ENCODE measurements at regions not wholly inside any gene's neighbourhood (a gene's known extent, or its start where the extent isn't known, plus 50 kb on each side); places are given as distances from the start of the nearest gene placed in this dataset.

DNA sequence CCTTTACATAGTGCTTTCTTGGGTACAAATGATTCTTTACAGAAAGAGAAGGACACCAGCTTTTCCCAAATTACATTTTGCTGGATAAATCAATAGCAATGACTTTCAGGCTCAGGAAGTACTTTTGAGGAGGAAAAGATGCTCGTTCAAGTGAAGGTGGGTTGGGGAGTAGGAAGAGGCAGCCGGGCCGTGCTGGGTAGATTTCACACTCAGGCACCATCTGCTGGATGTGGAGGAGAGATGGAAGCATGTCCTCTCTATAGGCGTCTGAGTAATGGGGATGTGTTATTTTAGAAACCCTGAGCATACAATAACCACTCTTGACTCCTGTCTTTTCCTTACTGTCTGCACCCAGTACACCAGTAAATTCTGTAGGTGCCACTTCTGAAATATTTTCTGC lies 152.3 kb upstream of the LARGE1 start:
- Histone ChIP-seq H3K4me2 (no peak overlapping the region), H3K27me3 (ENCODE audit: insufficient read depth, low read depth) (no peaks in the 10 kb centered on the region), H2AFZ (ENCODE audit: low read depth) (no peak overlapping the region), H3K9ac (no peak overlapping the region), H4K20me1 (ENCODE audit: insufficient read depth) (no peaks in the 10 kb centered on the region), H3K27ac (no peak overlapping the region), H3K79me2 (ENCODE audit: insufficient read depth, low read depth) (no peaks in the 10 kb centered on the region), H3K36me3 (ENCODE audit: insufficient read depth) (no peaks in the 10 kb centered on the region), H3K4me1 (ENCODE audit: low read depth, poor library complexity, severe bottlenecking) (no peaks in the 10 kb centered on the region), H3K4me3 (IDR thresholded peaks at IDR 0.05; ENCODE audit: insufficient read depth, low read depth, low read length) (no peak overlapping the region)
- TF ChIP-seq, protein P1, sequence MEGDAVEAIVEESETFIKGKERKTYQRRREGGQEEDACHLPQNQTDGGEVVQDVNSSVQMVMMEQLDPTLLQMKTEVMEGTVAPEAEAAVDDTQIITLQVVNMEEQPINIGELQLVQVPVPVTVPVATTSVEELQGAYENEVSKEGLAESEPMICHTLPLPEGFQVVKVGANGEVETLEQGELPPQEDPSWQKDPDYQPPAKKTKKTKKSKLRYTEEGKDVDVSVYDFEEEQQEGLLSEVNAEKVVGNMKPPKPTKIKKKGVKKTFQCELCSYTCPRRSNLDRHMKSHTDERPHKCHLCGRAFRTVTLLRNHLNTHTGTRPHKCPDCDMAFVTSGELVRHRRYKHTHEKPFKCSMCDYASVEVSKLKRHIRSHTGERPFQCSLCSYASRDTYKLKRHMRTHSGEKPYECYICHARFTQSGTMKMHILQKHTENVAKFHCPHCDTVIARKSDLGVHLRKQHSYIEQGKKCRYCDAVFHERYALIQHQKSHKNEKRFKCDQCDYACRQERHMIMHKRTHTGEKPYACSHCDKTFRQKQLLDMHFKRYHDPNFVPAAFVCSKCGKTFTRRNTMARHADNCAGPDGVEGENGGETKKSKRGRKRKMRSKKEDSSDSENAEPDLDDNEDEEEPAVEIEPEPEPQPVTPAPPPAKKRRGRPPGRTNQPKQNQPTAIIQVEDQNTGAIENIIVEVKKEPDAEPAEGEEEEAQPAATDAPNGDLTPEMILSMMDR (conservative IDR thresholded peaks at IDR 0.05; ENCODE audit: low read depth, low read length), result no peak

DNA sequence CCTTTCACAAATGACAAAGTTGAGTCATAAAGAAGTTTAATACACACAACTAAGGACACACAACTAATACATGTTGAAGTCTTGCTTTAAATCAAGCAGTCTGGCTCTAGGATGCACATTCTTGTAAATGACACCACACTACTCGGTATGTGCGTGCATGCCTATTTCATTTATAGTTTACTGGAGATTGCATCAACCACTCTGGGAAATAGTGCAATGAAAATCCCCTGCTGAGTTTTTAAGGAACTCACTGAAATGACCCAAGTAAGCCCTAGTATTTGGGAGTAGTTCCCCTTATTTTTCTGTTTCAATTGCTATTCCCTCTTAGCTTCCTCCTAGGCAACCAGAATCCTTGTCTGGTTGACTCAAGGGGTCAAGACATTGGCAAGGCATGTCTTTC lies 160.2 kb upstream of the LARGE1 start:
- TF ChIP-seq, protein P1 (conservative IDR thresholded peaks at IDR 0.05; ENCODE audit: low read depth, low read length), result no peak
- Histone ChIP-seq H4K20me1 (ENCODE audit: insufficient read depth) (no peaks in the 10 kb centered on the region), H3K27me3 (ENCODE audit: insufficient read depth, low read depth) (no peaks in the 10 kb centered on the region), H2AFZ (ENCODE audit: low read depth) (no peak overlapping the region), H3K79me2 (ENCODE audit: insufficient read depth, low read depth) (no peaks in the 10 kb centered on the region), H3K36me3 (ENCODE audit: insufficient read depth) (no peaks in the 10 kb centered on the region), H3K4me2 (no peak overlapping the region), H3K27ac (no peak overlapping the region), H3K4me1 (ENCODE audit: low read depth, poor library complexity, severe bottlenecking) (no peaks in the 10 kb centered on the region), H3K9ac (no peak overlapping the region), H3K4me3 (IDR thresholded peaks at IDR 0.05; ENCODE audit: insufficient read depth, low read depth, low read length) (no peak overlapping the region)

DNA sequence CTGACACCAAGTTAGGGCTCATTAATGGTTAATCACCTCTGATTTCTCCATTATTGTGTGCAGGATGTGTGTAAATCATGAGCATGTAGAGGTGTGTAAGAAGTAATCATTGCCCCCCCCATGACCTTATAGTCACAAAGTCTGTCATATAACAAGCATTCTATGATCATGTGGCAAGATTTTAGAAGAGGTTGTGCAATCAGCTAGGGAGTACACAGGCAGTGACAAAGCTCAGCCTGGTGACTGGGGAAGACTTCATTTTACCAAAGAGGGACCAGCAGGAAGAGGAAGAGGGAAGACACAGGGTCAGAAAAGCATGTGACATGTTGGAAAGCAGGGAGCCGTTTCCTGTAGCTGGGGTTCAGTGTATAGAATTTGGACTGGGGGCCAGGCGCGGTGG lies 176.5 kb upstream of the LARGE1 start:
- Histone ChIP-seq H3K79me2 (ENCODE audit: insufficient read depth, low read depth) (no peaks in the 10 kb centered on the region), H3K4me3 (IDR thresholded peaks at IDR 0.05; ENCODE audit: insufficient read depth, low read depth, low read length) (no peak overlapping the region), H3K27ac (no peak overlapping the region), H3K4me2 (no peak overlapping the region), H3K4me1 (ENCODE audit: low read depth, poor library complexity, severe bottlenecking) (no peaks in the 10 kb centered on the region), H2AFZ (ENCODE audit: low read depth) (no peak overlapping the region), H4K20me1 (ENCODE audit: insufficient read depth) (no peaks in the 10 kb centered on the region), H3K9ac (no peak overlapping the region), H3K27me3 (ENCODE audit: insufficient read depth, low read depth) (no peaks in the 10 kb centered on the region), H3K36me3 (ENCODE audit: insufficient read depth) (no peaks in the 10 kb centered on the region)
- TF ChIP-seq, protein P1 (conservative IDR thresholded peaks at IDR 0.05; ENCODE audit: low read depth, low read length), result no peak

- TF ChIP-seq, protein P1 (conservative IDR thresholded peaks at IDR 0.05; ENCODE audit: low read depth, low read length), result no peak
- no peak overlapping the region for H3K4me2 ChIP-seq
These were observed 179.0 kb upstream of the LARGE1 start for GRCh38 chr22:34099278-34099677.

More at GRCh38 chr22:34099278-34099677, 179.0 kb upstream of the LARGE1 start:
- H3K36me3 ChIP-seq (ENCODE audit: insufficient read depth), result no peaks in the 10 kb centered on the region
- no peak overlapping the region for H3K4me3 ChIP-seq (IDR thresholded peaks at IDR 0.05; ENCODE audit: insufficient read depth, low read depth, low read length)
- no peaks in the 10 kb centered on the region for H3K79me2 ChIP-seq (ENCODE audit: insufficient read depth, low read depth)
- H3K4me1 ChIP-seq (ENCODE audit: low read depth, poor library complexity, severe bottlenecking), result no peaks in the 10 kb centered on the region
- H2AFZ ChIP-seq (ENCODE audit: low read depth), result no peak overlapping the region
- no peaks in the 10 kb centered on the region for H4K20me1 ChIP-seq (ENCODE audit: insufficient read depth)
- no peaks in the 10 kb centered on the region for H3K27me3 ChIP-seq (ENCODE audit: insufficient read depth, low read depth)
- H3K27ac ChIP-seq, result no peak overlapping the region
- H3K9ac ChIP-seq, result no peak overlapping the region

Data from KMS-11 (cell line).